GM18909 (cell line): ENCODE measurements at regions not wholly inside any gene's neighbourhood (a gene's known extent, or its start where the extent isn't known, plus 50 kb on each side); places are given as distances from the start of the nearest gene placed in this dataset.

Experiments
- ATAC-seq: cut with Tn5 transposase; IDR thresholded peaks from one replicate; pipeline ENCODE4 v1.9.1; 2021; ENCODE audit warnings: mild to moderate bottlenecking; ENCODE audit not compliant: unreplicated experiment, poor library complexity

GRCh38 chr15:69573815-69574475 lies 121.3 kb downstream of the RPLP1 start:
- no peak for ATAC-seq

GRCh38 chr15:69574506-69574905 lies 121.9 kb downstream of the RPLP1 start:
- no peak for ATAC-seq

GRCh38 chr15:69575387-69575786 lies 122.8 kb downstream of the RPLP1 start:
- ATAC-seq, result no peak

- no peak for ATAC-seq
These were observed 123.5 kb downstream of the RPLP1 start for GRCh38 chr15:69576035-69576526.

GRCh38 chr15:69576948-69577351 lies 124.3 kb downstream of the RPLP1 start:
- no peak for ATAC-seq

- no peak for ATAC-seq
These were observed 124.8 kb downstream of the RPLP1 start for GRCh38 chr15:69577397-69577796.

- ATAC-seq, result no peak
These were observed 125.6 kb downstream of the RPLP1 start for GRCh38 chr15:69578252-69578651.

GRCh38 chr15:69578787-69579583 lies 126.4 kb downstream of the RPLP1 start:
- no peak for ATAC-seq

- ATAC-seq, result no peak
These were observed 127.5 kb downstream of the RPLP1 start for GRCh38 chr15:69579950-69580618.

- no peak for ATAC-seq
These were observed 131.0 kb downstream of the RPLP1 start for GRCh38 chr15:69583626-69584025.

- ATAC-seq, result no peak
These were observed 133.3 kb downstream of the RPLP1 start for GRCh38 chr15:69585937-69586336.

- ATAC-seq, result no peak
These were observed 134.1 kb downstream of the RPLP1 start for GRCh38 chr15:69586721-69587120.

- no peak for ATAC-seq
These were observed 135.3 kb downstream of the RPLP1 start for GRCh38 chr15:69587723-69588426.

GRCh38 chr15:69590201-69590710 lies 137.6 kb downstream of the RPLP1 start:
- ATAC-seq, result no peak

- ATAC-seq, result no peak
These were observed 138.4 kb downstream of the RPLP1 start for GRCh38 chr15:69590932-69591524.

GRCh38 chr15:69591905-69592508 lies 139.4 kb downstream of the RPLP1 start:
- no peak for ATAC-seq

GRCh38 chr15:69592954-69593353 lies 140.3 kb downstream of the RPLP1 start:
- no peak for ATAC-seq

GRCh38 chr15:69593488-69593887 lies 140.9 kb downstream of the RPLP1 start:
- no peak for ATAC-seq
